Stimulated activated CD4-positive, alpha-beta T cell treated with anti-CD3 and anti-CD28 coated beads, TNF-alpha, amount 100 ng/mL, for 4 hours (primary cell): ENCODE measurements at regions not wholly inside any gene's neighbourhood (a gene's known extent, or its start where the extent isn't known, plus 50 kb on each side); places are given as distances from the start of the nearest gene placed in this dataset.

ENCODE experiments used
- DNase-seq, 3 experiments: peaks; one replicate each; pipeline ENCODE4 v3.0.0-alpha.2; 2020; ENCODE audit warnings: low read depth in 3 of 3

DNA sequence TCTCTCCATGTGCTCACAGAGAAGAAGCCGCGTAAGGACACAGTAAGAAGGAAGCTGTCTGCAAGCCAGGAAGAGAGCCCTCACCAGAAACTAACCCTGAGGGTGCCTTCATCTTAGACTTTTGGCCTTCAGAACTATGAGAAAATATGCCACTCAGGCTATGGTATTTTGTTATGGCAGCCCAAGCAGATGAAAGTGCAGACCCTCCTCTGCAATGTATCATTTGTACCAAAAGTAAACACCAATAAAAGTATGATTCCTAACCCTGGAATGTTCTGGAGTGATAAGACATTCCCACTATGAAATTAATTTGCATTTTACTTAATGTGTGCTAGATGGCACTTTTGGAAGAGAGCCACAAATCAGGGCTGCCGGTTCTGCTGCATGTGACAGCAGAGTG, 594.3 kb downstream of the UTRN start:
- no peak for DNase-seq

DNA sequence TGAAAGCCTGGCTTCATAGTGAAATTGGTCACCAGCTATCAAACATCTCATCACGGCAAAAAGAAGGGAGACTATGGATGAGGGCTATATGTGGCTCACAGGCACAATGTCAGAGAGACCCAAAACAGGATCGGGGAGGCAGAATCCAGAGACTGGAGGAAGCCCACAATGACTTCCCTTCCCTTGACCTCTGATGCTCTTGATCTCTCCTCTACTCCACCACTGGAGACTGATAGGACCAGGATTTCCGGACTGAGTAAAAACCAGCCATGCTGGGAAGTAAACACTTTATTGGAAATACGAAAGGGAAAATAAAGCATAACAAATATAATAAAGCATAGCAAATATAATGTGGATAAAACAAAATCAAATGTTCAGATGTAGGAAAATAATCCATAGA, 597.3 kb downstream of the UTRN start:
- no peak for DNase-seq

DNA sequence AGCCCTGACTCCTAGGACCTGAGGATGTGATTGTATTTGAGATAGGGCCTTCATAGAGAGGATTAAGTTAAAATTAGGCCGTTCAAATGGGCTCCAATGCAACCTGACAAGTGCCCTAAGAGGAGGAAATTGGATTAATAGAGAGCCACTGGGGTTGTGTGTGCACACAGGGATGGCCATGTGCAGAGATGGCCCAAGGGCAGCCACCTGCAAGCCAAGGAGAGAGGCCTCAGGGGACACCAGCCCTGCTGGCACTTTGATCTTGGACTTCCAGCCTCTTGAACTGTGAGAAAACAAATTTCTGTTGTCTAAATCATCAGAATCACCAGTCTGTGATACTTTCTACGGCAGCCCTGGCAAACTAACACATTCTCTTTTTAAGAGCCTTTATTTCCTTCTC, 598.8 kb downstream of the UTRN start:
- DNase-seq, result no peak

DNA sequence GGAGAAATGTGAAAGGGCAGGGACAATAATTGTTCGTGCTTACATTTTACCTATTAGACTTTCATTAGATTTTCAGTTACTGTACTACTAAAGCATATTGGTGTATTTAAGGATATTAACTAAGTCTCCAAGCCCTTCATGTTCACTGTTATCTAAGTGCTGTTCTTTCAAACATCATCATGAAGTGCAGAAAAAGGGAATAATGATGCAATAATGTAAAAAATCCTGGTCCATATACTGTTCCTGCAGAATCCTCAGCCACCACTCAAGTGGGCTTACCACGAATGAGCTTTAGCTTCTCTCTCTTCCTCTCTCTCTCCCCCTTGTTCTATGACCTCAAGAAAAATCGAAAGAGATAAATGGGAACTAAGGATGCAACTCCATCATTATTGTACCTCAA, 600.7 kb downstream of the UTRN start:
- DNase-seq, result no peak

DNA sequence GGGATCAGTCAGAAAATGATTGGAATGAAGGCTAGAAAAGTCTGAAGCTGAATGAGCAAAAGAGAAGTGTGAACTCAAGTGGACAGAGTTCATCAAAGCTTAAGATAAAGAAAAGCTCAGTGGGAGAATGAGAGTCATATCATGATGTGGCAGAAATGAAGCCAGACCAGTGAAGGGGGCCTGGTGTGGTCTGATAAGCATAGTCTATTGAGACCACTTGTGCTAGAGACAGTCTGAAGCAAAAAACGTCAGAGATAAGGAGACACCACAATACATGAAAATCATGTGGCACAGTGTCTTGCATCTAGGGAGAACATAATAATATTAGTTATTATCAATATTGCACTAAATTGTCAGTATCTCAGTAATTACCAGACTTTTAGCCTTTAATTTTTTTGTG, 601.5 kb downstream of the UTRN start:
- DNase-seq, result no peak

DNA sequence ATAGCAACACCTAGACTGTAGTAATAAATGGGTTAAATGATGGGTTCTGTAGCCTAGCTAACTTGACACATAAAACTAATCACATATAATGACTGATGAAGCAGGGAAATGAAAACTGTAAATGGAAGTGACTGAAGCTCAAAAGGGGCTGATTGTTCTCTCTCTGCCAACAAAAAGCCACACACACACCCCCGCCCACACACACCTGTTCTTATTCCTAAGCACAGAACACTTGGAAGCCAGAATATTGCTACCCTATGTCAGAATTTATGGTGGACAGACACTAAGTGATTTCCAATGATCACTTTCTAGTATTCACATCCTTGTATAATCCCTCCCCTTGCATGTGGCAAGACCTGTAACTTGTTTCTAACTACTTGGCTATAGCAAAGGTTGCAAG, 603.5 kb downstream of the UTRN start:
- DNase-seq, result no peak

DNA sequence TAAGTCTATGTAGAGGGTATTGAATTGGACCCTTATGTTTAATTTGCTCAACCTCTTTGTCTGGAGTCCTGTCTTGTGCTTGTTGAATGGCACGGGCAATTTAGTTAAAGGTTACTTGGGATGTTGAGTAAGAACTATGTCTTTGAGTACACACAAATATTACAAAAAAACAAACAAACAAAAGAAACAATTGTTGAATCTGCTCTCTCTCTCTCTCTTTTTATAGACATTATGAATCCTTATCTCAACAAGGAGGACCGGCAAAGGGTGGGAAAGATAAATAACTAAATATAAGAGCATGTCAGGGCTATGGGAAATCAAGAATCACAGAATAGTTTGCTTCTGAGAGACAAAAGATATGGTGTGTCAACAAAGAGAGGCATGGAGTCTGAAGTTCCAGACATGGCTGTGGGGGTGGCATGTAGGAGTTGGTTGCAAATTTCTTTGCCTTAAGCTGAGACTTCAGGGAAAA, 608.6 kb downstream of the UTRN start:
- DNase-seq, result no peak

DNA sequence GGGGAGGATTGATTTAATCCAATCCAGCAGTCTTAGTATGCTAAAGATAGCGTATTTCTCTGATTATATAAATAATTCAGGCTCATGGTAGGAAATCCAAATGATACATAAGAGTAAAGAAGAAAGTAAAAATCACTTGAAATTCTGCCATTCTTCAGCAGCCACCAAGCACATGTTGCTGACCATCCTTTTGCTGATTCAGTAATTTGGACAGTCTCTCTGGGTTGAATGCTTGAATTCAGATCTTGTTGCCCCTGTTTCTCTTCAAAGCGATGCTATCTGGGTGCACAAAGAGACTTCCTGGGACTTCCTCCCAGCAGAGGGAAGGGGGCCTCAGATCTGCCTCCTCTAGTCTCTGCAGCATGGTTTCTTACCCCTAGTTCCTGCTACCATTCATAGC, 609.1 kb downstream of the UTRN start:
- no peak for DNase-seq

DNA sequence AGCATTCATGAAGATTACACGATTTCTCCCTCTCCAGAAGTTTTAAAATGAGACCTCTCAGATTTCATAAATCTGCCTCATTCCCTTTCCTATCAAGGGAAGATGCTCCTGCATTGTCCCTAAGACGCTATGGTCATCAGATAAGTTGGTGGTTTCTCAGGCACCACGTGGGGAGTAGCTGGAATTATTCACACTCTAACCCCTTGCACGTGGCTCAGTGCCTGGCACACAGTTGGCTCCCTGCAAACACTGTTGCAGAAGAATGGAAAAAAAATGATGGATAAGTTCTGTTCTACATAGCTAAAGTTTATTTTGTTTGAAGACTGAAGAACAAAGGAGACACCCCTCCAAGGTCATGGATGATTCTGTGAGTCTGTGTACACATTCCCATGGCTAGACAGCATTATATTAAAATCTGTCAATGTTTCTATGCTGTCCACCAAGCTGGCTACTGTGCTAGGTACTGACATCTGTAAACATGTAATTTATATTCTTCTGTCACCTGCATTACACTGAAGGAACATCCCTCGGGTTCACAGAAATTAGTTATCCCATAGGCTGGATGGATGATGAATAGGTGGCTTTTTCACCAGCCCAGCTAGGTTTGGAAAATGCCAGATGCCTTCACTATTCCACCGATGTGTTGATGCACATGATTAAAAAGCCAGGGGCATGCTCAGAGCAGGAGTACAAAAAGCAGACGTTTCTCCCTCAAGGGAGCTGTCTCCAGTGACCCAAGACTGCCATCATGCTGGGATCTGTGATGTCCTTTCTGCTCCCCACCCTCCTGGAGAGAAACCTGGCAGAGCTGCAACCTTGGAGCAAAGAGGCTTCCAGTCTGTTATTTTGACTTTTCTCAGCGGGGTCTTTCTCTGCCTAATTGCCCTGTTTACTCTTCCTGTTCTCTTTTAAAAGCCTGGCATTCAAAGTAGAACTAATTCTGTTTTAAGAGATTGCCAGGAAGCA, 610.5 kb downstream of the UTRN start:
- DNase-seq, result no peak

DNA sequence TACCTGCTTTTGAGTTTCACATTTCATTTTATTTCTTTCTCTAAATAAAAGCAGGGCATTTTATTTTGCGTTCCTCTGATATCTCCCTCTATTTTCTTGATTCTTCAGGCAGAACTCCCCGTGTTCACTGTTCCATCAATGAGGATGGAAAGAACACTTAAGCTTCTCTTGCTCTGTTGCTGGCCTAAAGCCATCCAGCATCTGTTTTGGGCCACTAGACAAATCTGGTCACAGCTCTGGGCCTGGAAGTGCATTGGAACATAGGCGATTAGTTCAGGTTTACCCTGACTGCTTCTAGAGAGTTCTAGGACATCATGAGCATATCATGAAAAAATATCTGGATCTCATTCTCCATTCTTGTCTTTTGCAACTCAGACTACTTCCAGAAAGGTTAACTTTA, 611.2 kb downstream of the UTRN start:
- no peak for DNase-seq

DNA sequence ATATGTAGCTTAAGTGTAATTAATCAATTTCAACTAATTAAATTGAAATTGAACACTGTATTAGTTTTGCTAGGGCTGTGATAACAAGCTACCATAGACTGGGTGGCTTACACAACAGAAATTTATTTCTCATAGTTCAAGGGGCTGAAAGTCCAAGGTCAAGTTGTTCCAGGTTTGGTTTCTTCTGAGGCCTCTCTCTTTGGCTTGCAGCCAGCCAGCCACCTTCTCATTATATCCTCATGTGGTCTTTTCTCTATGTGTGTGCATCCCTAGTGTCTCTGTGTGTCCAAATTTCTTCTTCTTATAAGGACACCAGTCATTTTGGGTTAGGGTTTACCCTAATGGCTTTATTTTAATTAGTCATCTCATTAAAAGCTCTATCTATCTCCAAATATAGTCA, 611.7 kb downstream of the UTRN start:
- no peak for DNase-seq

DNA sequence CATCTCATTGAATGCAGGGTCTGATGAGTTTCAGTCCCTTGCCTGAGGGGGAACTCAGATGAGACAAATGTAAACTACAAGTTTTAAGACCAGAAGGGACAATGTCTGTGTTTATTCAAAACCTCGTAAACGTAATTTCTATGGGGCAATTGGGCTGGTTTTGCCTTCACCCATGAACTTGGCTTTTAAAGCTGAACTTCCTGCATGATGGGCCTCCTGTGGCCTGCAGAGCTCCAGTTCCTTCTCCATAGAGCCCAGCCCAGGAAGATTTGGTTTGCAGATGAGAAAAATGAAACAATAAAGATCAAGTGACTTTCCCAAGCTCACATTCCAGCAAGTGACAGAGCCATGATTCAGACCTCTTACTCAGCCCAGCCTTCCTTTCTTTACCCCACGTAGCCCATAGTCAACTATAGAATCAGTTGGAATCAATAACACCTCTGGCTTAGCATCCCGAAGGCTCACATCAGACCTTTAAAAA, 612.3 kb downstream of the UTRN start:
- no peak for DNase-seq

DNA sequence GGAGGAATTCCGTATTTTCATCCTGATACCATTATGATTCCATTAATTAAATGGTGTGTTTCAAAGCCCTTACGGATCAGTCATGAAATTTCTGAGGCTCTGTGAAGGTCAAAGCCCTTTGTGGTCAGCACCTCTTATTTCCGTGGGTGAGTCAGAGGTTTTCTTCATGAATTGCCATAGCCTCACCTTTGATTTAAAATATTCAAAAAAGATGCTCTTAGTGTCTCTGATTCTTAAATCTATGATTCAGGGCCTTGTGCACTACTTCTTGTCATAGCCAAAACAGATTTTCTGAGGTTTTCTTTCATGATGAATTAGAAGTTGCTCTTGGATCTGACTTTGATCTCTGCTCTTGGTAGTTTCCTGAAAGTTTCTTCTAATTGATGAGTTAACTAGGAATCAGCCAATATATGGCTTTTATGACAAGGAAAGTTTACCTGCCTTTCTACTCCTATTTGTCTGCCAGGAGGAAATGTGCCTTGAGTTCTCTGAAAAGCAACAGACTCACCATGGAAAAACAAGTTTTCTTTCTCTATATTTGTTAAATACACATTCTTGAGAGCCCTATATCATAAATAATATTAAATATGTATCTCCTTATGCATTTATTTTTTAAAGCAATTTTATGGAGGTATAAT, 613.0 kb downstream of the UTRN start:
- no peak for DNase-seq

DNA sequence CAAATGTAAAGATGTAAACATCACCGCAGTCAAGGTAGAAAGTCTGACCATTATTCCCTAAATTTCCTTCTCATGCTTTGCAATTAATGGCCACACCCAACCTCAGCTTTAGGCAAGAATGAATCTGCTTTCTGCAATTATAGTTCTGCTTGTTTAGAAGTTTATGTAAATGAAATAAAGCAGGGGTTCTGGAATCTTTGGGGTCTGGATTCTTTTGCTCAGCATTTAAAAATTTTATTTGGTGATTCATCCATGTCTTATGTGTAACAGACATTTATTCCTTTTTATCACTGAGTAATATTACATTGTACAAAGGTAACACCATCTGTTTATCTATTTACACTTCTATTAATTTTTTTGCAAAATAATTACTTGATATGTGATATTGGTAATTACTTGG, 613.6 kb downstream of the UTRN start:
- no peak for DNase-seq

DNA sequence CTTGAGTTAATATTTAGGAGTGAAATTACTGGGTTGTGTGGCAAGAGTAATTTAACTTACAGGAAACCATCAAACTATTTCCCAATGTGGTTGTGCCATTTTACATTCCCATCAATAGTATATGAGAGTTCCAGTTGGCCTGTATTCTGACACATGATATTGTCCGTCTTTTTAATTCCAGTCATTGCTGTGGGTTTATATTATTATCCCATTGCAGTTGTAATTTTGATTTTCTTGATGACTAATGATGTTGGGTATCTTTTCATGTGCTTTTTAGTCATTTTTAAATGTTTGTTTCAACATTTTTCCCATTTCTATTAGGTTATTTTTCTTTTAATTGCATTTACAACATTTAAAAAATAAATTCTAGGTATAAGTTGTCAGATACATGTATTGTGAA, 614.0 kb downstream of the UTRN start:
- DNase-seq, result no peak

DNA sequence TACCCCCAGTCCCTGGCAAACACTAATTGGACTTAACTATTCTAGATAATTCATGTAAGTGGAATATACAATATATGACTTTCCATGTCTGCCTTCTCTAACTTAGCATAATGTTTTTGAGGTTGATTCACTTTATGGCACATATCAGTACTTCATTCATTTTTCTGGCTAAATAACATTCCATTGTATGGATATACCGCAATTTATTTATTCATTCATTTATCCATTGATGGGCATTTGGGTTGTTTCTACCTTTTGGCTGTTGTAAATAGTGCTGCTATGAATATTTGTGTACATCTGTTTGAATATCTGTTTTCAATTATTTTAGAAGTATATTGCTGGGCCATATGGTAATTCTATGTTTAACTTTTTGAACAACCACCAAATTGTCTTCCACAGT, 616.3 kb downstream of the UTRN start:
- DNase-seq, result no peak

DNA sequence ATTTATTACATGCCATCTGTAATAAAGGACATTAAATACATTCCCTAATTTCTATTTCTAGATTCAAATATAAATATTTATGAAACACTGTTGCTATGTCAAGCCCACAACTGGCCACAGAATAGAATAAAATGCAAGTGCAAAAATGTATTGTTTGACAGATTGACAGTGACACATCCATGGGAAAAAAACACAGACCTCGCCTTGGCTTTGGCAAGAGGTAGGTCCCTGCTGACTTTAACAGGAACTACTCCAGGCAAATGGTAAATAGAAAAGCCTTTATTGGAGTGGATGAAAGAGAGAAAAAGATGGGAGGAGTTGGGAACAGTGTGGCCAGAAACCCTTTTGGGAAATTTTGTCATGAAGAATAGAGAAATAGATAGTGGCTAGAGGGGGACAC, 622.9 kb downstream of the UTRN start:
- DNase-seq, result no peak

DNA sequence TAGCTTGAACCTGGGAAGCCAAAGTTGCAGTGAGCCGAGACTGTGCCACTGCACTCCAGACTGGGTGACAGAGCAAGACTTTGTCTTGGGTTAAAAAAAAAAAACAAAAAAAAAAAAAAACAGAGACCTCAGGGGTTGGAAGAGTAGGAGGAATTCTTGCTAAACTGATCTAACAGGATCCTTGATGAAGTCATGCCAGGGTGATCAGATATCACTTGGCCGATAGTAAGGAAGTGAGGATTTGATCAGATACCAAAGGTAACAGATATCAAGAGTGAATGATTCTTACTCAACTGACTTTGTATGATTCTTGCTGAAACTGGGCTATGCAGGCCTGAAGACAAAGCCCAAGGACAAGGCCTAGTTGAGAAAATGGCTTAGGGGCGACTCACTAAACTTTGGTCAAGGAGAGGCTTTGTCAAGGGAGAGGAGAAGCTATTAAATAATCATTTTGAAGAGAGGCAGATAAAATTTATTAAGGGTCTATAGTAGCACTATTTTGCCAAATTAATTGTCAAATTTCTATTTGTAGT, 624.7 kb downstream of the UTRN start:
- DNase-seq, result no peak

DNA sequence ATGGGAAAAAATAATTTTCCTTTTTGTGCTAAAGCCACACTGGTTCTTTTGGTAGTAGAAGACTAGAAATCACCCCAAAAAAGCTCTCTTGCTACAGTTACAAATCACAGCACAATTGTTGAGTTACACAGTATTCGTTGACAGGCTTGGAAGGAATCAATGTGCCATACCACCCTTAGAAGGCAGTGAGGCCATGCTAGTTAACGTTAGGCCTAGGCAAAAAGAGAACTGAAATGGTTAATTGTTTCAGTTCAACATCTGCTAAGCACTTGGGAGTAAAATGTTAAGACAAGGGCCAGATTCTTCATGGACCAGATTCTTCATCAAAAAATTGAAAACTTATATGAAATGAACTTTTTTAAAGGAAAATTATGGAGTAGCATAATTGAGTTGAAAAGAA, 626.2 kb downstream of the UTRN start:
- DNase-seq, result no peak

DNA sequence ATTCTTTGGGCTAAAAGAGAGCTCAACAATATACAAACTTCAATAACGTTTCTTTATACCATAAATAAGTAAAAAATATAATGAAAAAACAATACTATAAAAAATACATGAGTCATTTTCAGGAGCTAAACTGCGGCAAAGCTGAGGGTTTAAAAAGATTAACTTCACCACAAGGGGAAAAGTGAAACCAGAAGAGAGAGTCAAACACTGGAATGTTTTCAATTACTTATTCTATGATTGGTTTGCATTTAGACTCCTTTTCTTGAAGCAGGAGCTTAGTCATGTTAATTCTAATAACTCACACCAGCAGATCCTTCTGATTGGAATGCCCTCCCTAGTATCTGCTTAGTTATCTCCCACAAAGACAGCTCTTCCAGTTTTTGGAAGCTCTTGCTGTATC, 627.3 kb downstream of the UTRN start:
- DNase-seq, result no peak

DNA sequence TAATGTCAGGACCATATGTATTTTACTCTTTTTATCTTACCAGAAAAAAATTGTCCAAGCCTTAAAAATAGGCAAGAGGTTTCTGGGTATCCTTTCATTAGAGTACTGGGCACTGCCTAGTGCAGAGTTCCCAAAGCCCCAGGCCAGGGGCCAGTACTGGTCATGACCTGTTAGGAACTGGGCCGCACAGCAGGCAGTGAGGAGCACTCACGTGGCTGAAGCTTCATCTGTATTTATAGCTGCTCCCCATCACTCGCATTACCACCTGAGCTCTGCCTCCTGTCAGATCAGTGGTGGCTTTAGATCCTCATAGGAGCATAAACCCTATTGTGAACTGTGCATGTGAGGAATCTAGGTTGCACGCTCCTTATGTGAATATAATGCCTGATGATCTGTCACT, 632.9 kb downstream of the UTRN start:
- no peak for DNase-seq

DNA sequence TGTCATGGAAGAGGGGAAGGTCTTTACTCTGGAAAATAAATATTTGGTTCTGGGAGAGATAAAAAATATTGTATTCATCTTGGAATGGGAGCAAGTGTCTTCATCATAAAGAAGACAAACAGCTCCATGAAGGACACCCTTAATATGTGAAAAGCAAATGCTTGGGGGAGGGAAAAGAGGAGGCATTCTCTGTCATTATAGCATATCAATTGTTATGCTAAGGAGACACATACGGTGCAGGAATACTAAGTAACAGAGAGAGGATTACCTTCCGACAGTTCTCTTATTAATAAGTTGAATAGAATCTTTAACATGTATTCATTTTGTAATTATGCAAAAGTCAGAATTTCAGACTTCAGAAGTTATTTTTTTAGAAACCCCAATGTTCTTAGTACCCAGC, 634.4 kb downstream of the UTRN start:
- DNase-seq, result no peak

DNA sequence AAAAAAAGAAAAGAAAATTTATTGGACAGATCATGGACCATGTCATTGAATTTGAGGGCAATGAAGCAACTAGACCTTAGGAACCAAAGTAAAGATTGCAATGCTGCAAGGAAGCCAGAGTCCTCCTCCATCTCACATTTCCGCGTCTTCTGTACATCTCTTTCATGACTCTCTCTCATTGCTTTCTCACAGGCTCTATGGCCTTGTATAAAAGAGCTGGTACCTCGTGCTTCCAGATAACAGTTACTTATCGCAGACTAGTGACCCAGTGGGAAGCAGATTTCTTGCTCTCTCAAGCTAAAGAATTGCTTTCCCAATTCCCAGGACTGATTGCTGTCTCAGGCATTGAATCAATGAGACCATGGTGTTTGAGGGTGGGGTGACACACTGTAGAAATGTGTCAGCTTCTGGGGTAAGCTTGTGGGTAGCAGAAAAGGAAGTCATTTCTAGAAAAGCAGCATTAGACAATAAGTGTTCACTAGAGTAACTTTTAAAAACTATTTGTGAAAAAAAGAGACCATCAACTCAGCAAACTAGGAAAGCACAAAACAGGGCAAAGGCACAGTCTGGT, 635.3 kb downstream of the UTRN start:
- no peak for DNase-seq
